ENCODE measurements at regions not wholly inside any gene's neighbourhood (a gene's known extent, or its start where the extent isn't known, plus 50 kb on each side); places are given as distances from the start of the nearest gene placed in this dataset.

- DNase-seq: no peak
Measured at GRCh38 chr15:70319466-70319865, 221.7 kb upstream of the TLE3 start.

GRCh38 chr15:70318594-70319465, 221.1 kb upstream of the TLE3 start:
- no peak for DNase-seq

DNA sequence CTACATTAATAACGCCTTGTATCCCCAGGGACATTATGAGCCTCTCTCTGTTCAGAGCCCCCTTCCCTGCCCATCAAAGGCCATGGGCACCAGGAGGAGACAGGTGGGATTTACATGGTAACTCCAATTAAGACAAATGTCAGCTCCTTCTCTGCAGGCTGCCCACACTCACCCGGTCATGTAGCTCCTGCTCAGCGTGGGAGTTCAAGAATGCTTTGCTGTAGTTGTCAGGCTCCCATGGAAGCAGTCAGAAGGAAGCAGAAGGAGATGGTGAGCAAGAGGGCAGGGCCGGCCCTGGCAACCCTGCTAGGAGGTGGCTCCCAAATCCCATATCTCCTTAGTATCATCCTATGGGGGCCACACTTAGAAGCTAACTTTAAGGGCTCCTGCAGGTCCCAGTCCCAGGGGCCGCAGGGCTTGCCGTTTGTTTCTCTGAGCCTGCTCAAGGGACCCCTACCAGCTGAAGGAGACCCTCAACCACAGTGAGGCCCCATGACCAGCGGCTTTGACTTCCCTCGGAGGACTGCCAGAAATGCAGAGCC, 218.4 kb upstream of the TLE3 start:
- DNase-seq: no peak

DNA sequence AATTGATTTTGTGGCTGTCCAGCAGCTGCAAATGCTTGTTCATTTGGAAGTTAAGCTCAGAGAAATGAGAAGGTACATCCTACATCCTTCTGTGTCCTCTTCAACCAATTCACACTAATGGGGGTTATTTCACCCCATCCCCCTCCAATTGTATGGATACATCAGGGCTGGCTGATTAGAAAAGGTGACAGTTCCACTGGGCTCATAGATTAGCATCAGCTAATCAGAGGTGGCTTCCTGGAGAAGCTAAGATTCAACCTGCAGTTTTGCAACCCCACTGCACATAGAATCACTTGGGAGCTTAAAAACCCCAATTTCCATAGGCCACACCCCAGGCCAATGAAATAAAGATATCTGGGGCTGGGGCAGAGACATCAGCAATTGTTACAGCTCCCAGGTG, 217.7 kb upstream of the TLE3 start:
- DNase-seq: no peak

- no peak for DNase-seq
Measured at GRCh38 chr15:70314688-70315087, 217.0 kb upstream of the TLE3 start.

DNA sequence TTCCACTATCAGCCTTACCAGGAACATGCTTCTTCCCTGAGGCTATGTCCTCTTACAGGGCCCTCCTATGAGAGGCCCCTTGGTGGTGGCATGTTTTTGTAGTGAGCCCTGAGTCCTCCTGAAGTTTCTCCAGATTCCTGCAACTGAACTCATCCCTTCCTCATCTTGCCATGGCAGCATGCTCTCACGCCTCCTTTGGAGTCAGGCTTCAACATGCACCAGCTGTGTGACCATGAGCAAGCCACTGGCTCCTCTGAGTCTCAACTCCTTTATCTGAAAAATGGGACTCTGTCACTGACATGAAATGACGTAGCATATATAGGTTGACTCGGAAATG, 216.3 kb upstream of the TLE3 start:
- DNase-seq: no peak

DNA sequence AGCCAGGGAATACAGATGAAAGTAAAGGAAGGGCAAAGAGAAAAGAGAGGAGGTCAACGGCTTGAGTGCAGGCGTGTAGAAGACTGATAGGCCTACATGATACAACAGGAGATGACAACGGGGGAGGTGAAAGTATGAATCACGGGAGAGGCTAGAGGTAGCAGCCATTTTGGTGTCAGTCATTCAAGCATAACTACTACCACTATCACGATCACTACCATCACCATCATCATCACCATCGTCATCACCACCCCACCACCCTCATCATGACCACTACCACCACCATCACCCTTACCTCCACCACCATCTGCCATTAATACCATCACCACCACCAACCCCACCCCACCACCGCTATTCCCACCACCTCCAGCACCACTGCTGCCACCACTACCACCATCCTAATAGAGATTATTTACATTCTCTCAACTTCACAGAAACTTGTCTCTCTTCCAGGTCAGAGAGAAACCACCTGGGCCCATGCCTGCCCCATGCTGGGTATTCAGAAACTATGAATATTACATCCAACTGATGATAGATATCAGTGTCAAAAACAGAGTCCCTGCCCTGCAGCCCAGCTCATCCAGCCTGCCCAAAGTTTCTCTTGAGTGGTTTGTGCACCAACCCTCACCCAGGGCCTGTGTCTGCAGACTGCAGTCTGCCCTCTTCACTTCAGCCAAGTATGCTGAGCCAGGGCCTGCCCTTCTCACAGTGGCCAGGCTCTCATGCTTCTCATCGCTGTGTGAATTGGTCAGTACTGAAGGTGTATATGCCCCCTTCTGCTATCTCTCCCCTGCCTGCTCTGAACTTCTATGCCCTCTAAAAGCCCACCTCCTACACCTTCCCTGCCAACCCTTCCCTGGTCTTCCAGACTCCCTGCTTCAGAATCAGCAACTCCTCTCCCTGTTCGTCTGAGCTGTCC, 215.6 kb upstream of the TLE3 start:
- DNase-seq: no peak

DNA sequence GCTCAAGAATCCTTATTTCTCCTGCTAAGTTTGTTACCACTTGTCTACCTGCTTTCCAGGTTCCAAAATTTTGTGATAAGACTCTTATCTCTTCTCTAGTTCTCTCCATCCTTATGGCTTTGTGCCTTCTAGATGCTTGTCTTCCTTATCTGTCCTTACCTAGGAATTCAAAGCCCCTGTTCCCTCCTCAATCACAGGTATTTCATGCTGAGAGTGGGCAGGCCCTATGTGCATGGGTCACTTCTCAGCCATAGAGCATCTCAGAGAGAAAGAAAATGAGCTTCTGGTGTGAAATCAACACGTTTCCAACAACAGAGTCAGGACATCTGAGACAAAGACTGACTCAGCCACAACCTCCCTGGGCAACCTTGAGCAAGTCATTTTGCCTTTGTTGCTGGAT, 214.1 kb upstream of the TLE3 start:
- no peak for DNase-seq

GRCh38 chr15:70309716-70310115, 212.0 kb upstream of the TLE3 start:
- DNase-seq: no peak

DNA sequence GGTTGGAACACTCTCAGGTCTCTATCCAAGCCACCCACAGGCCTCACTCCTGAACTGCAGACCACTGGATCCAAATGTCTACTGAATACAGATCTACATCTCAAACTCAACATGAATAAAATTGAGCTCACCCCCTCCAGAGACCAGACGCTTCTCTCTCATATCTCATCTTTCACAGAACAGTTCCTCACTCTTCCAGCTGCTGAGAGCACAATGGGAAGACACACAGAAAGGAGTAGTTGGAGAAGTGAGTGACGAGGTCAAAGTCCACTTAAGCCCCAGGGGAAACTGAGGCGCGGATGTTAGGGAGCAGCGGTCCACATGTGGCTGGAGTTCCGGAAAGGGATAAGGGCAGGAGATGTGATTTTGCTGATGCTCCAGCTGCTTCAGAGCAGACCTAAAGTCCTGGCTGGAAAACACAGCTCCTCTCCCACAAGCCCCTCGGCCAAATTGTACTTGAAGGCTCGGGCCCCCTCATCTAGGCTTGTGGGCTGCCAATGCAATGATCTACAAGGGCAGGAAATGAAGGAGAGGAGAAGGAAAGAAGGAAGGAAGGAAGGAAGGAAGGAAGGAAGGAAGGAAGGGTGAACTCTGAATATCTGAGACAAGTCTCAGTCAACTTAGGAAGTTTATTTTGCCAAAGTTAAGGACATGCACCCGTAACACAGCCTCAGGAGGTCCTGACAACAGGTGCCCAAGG, 211.2 kb upstream of the TLE3 start:
- no peak for DNase-seq

DNA sequence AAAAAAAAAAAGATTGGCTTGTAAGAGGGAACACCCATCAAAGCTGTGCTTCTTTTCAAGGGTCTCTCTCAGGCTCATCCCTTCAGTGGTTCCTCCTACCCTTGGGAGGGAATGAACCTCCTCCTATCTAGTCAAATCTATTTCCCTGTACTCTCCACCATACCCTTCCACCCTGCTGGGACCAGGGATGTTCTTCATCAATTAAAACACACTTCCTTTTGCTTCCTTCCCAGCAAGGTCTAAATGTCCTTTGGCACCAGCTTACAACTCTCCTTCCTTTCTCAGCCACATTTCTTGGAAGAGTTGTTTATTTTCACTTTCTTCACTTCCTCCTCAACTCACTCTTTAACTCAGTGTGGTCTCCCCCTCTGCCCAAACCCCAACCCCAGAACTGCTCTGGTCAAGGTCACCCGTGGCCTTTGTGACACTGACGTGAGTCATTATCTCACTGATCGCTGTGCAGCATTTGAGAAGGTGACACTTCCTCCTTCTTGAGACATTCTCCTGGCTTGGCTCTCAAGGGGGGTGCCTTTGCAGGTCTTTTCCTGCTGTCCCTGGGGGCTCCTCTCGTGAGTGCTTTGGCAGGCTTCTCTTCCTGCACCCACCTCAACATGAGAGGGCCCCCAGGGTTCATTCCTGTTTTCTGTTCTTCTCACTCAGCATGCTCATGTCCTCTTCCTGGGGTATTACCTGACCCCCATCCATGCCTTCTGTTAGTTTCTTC, 210.5 kb upstream of the TLE3 start:
- no peak for DNase-seq

GRCh38 chr15:70306582-70306981, 208.9 kb upstream of the TLE3 start:
- DNase-seq: no peak

- no peak for DNase-seq
Measured at GRCh38 chr15:70306081-70306480, 208.4 kb upstream of the TLE3 start.

GRCh38 chr15:70303981-70304380, 206.3 kb upstream of the TLE3 start:
- no peak for DNase-seq

GRCh38 chr15:70302360-70302759, 204.6 kb upstream of the TLE3 start:
- DNase-seq: no peak

DNA sequence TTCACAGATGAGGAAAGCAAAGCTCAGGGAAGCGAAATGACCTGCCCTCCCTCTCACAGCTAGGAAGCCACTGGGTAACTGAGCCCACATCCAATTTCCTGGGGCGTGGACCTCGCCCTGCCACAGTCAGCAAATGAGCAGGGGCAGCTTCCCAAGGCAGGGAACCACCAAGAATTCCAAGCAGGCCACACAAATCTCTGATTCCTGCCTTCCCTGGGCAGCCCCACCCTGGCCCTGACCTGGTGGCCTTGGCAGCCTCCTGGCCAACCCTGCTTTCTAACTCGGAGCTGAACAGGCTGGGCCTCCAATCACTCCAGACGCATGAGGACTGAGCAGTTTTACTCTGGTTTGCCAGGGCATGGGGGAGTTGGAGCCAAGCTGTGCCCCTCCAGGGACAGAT, 203.7 kb upstream of the TLE3 start:
- no peak for DNase-seq

DNA sequence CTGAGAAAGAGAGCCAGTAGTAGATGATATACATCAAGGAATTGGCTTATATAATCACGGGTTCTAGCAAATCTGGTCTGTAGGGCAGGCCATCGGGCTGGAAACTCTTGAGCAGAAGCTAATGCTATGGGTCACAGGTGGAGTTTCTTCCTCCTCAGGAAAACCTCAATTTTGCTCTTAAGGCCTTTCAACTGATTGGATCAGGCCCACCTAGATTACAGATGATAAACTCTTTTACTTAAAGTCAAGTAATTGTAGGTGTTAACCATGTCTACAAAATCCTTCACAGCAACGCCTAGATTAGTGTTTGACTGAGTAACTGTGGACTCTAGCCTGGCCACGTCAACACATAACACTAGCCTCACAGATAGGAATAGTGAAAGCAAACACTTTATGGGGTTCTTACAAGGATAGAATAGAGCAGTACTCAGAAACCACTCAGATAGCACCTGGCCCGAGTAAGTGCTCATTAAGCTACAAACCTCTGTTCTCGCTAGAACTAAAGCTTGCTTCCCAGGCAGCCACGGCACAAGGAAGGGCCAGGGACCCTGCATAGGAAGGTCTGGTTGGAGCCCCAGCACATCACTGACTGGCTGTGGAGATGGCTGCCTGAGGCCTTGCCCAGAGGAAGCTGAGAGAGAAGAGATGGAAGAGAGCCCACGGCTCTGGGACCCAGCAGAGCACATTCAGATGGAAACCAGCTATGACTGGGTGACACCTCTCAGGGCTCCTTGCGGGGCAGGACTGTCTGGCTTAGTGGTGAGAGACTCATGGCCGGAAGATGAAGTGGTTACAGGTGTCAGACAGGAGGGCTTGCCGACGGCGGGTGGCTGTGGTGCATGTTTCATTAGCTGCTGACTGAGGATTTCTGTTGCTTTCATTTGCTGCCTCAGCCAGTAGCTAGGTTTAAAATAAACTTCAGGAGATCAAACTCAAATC, 202.5 kb upstream of the TLE3 start:
- no peak for DNase-seq

GRCh38 chr15:70297465-70298058, 199.8 kb upstream of the TLE3 start:
- DNase-seq: no peak

DNA sequence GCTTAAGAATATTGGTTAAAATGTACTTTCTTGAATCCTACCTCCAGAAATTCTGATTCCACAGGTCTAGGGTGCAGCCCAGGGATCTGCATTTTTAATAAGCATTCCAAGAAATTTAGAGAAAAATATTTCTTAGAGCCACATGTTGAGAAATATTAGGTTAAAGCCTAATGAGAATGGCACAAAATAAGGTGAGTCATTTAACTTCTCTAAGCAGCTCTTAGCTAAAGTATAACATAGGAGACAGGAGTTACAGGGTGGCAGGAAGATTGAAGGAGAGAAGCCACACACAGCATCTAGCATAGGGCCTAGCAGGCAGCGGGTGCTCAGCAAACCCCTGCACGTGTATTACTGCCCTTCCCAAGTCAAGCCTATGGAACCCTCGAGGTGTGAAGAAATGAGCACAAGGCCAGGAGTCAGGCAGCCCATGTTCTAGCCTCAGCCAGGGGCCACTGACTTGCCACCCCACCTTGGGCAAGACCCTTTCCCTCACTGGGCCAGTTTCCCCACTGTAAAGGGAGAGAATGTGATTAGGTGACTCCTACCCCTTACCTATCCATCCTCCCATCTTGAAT, 197.1 kb upstream of the TLE3 start:
- no peak for DNase-seq

Measured in right forelimb (tissue), 1 donor.